Stimulated activated CD8-positive, alpha-beta memory T cell treated with anti-CD3 and anti-CD28 coated beads, Interleukin-7, amount 100 ng/mL, for 48 hours (primary cell): ENCODE measurements at regions not wholly inside any gene's neighbourhood (a gene's known extent, or its start where the extent isn't known, plus 50 kb on each side); places are given as distances from the start of the nearest gene placed in this dataset.
"Not testable (repeated sequence)": the region's sequence is repeated elsewhere in the genome, so short reads cannot be mapped to it uniquely, and the experiment has no call there.

ENCODE experiments used
- DNase-seq, 2 donors: peaks; one replicate each; pipeline ENCODE4 v3.0.0-alpha.2; 2020; ENCODE audit warnings: low read depth in 1 of 2; ENCODE audit errors: extremely low read depth in 1 of 2

- DNase-seq, result no peak
Observed at GRCh38 chr5:56733580-56733979, 81.8 kb upstream of the MAP3K1 start.

GRCh38 chr5:56732121-56732520 lies 83.2 kb upstream of the MAP3K1 start:
- no peak for DNase-seq

GRCh38 chr5:56731473-56731872 lies 83.9 kb upstream of the MAP3K1 start:
- DNase-seq, result not testable (repeated sequence)

- no peak for DNase-seq
Observed at GRCh38 chr5:56729488-56729887, 85.9 kb upstream of the MAP3K1 start.

- DNase-seq, result no peak
Observed at GRCh38 chr5:56725711-56726411, 89.5 kb upstream of the MAP3K1 start.

- DNase-seq, result not testable (repeated sequence)
Observed at GRCh38 chr5:56724857-56725256, 90.5 kb upstream of the MAP3K1 start.

- no peak for DNase-seq
Observed at GRCh38 chr5:56722317-56722716, 93.0 kb upstream of the MAP3K1 start.

- DNase-seq, result no peak
Observed at GRCh38 chr5:56717253-56717987, 97.9 kb upstream of the MAP3K1 start.

- DNase-seq, result no peak
Observed at GRCh38 chr5:56715986-56716385, 99.4 kb upstream of the MAP3K1 start.

GRCh38 chr5:56712895-56713591 lies 102.3 kb upstream of the MAP3K1 start:
- DNase-seq, result no peak

- DNase-seq, result no peak
Observed at GRCh38 chr5:56710826-56711590, 104.3 kb upstream of the MAP3K1 start.

GRCh38 chr5:56706504-56706903 lies 108.8 kb upstream of the MAP3K1 start:
- DNase-seq, result no peak

GRCh38 chr5:56705217-56705616 lies 110.1 kb upstream of the MAP3K1 start:
- no peak for DNase-seq

- no peak for DNase-seq
Observed at GRCh38 chr5:56703952-56704351, 111.4 kb upstream of the MAP3K1 start.

GRCh38 chr5:56700711-56701110 lies 114.6 kb upstream of the MAP3K1 start:
- no peak for DNase-seq

- DNase-seq, result no peak
Observed at GRCh38 chr5:56699538-56699937, 115.8 kb upstream of the MAP3K1 start.

- no peak for DNase-seq
Observed at GRCh38 chr5:56698463-56699381, 116.6 kb upstream of the MAP3K1 start.

GRCh38 chr5:56696900-56697299 lies 118.4 kb upstream of the MAP3K1 start:
- DNase-seq, result no peak

GRCh38 chr5:56693220-56693579 lies 122.1 kb upstream of the MAP3K1 start:
- DNase-seq, result peak in 1 of 2 donors; percentile 25
